ENCODE measurements at regions not wholly inside any gene's neighbourhood (a gene's known extent, or its start where the extent isn't known, plus 50 kb on each side); places are given as distances from the start of the nearest gene placed in this dataset.

DNA sequence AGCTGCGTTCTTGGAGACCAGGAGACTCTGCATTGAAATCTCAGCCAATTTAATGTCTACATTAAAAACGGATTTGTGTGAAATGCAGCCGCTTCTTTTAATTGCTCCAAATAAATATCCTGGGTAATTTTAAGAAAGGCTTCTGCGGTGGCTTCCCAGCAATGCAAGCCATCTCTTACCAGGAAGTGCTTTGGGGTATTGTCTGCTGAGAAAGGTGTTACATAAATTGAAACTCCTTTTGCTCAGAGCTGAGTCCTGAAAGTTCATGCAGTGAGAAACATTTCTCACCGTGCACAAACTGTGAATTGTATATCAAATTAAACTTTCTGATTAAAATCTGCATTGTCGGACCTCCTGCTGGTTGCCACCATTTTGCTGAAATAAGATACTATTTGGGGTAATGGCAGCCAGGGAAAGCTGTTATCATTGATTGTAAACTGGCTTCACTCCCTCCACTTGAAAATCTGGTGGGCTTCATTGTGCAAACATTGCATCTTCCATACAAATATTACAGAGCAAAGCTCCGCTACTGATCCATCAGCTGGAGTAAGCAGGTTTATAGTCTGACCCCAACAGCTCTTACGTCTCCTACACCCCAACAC is 59.5 kb downstream of the ZIC5 start:
- FAIRE-seq (no peak), DNase-seq (ENCODE audit: insufficient read length, low spot score) (no peak)

DNA sequence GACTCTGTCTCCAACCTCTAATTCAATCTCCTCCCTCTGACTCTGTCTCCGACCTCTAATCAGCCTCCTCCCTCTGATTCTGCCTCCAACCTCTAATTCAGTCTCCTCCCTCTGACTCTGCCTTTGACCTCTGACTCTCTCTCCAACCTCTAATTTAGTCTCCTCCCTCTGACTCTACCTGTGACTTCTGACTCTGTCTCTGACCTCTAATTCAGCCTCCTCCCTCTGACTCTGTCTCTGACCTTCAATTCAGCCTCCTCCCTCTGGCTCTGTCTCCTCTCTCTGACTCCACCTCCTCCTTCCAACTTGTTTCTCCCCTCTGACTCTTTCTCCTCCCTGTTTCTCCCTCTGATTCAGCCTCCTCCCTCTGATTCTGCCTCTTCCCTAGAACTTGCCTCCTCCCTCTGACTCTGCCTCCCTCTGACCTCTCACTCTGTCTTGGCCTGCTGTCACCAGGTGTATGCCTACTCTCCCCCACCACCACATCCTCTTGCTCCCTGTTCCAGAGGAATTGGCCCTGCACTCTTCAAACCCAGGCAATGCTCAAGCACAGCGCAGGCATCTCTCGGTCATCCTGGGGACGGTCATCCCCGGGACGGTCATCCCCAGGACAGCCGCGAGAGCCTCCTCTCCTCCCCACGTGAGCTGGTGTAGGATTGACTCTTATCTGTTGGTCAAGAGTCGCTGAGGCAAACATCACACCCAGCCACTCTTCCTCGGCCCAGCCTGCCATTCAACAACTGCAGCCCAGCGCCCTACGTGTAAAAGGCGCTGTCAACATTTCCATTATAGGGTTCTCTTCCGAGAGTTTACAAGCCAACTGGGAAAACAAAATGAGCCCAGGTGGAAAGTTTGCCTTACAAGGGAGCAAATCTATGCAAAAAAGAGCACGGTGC is 60.2 kb downstream of the ZIC5 start:
- FAIRE-seq, result no peak
- no peak for DNase-seq (ENCODE audit: insufficient read length, low spot score)

DNA sequence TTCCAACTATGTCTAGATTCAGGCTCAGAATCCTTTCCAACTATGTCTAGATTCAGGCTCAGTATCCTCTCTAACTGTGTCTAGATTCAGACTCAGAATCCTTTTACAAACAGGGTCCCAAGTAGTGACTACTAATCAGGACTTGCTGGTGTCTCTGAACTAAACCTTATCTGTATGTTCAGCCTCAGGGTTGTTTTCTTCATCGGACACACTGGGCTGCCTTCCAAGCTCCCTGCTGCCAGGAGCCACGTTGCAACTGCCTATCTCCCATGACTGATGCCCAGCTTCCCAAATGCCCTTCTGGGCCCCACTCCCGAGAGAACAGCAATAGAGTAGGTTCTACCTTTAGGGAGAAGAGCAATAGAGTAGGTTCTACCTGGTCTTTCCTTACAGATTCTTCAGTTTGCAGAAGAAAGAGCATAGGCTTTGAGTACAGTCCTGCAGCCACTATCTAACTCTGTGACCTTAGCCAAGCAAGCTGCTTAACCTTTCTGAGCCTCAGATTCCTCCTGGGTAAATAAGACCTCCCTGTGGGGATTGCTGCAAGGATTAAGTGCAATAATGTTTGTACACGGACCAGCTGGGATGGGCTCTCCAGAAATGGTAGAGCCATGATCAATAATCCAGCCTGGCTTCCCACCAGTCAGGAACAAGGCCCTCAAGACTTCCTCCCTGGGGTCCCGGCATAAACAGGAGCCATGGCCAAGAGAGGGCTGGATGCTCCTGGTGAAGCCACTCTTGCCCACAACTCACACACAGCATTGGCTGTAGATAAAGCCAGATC is 61.5 kb downstream of the ZIC5 start:
- FAIRE-seq (no peak), DNase-seq (ENCODE audit: insufficient read length, low spot score) (no peak)

DNA sequence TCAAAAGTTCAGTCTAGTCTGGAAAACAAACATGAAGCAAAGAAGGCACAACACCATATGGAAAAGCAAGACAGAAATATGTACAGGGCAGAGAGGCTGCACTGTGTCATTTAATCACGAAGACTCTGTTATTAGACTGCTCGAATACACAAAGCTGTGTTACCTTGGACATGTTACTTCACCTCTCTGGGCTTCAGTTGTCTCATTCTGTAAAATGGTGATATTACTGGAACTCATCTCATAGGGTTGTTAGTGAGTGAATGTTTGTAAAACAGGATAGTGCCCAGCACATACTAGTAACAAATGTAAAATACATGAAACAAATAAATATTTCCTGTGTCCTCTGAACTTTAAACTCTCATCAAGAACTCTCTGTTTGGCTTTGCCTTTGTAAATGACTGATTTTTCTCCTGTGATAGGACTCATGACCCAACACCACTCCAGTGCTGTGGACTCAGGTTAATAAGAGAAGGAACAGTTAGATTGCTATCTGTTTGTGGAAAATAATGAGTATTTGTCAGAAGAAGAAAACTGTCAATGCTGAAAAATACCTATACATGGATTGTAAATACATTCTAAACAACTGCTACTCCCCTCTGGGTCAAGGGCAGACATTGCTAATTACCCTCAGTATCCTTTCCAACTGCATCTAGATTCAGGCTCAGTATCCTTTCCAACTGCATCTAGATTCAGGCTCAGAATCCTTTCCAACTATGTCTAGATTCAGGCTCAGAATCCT is 62.3 kb downstream of the ZIC5 start:
- DNase-seq (ENCODE audit: insufficient read length, low spot score), result no peak
- FAIRE-seq, result no peak

DNA sequence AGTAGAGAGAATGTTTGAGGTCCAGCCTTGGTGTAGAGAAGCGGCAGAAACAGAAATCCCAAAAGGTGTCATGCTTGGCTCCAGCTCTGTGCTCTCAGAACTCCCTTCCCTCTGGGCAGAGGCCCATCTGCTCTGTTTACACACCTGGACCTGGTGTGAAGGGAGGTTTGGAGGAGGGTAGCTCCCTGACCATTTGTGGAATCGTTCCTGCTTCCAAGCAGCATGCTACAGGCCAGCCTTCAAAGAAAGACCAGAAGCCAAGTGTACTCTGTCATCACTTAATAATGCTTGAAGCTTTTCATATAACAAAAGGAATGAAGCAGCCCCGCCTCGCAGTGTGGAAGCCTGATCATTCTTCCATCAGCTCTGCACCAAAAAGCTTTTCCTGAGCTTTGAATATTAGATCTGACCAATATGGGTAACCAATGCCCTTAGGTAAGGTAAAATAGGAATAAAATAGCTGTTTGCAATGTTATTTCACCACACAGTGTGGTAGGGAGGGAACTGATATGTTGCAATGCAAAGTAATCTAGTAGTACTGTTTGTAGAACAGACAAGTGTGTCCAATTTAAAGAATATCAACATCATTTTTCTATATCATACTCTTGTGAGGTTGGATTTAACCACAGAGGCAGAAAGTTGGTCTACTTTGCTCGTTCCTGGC is 63.3 kb downstream of the ZIC5 start:
- DNase-seq (ENCODE audit: insufficient read length, low spot score), result no peak
- FAIRE-seq, result no peak

DNA sequence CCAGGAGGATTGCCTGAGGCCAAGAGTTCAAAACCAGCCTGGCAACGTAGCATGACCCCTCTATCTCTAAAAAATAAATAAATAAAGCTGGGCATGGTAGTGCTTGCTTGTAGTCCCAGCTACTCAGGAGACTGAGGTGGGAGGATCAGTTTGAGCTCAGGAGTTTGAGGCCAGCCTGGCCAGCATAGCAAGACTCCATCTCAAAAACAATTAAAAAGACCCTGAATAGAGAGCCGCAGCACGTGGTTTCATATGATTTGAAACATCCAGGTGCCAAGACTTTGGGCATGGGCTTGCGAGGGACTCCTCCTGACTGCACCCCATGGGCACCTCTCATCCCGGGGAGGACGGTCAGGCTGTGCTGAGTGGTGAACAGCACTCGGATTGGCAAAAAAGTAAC is 63.9 kb downstream of the ZIC5 start:
- DNase-seq (ENCODE audit: insufficient read length, low spot score) (no peak), FAIRE-seq (no peak)

DNA sequence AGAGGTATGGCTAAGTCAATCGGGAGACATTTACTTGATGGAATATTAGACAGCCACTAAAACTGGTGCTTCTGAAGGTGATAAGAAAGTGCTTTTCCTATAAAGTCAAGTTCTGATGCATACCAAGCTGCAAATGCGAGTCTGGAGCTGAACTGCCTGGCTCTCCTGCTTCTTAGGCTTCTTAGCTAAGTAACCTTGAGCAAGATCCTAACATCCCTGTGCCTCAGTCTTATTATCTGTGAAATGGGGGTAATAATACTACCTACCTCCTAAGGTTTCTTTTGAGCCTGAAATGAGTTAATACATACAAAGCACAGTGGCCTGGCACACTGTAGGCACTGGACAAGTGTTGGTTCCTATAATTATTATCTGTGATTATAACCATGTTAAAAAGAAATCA is 64.5 kb downstream of the ZIC5 start:
- FAIRE-seq (no peak), DNase-seq (ENCODE audit: insufficient read length, low spot score) (no peak)

DNA sequence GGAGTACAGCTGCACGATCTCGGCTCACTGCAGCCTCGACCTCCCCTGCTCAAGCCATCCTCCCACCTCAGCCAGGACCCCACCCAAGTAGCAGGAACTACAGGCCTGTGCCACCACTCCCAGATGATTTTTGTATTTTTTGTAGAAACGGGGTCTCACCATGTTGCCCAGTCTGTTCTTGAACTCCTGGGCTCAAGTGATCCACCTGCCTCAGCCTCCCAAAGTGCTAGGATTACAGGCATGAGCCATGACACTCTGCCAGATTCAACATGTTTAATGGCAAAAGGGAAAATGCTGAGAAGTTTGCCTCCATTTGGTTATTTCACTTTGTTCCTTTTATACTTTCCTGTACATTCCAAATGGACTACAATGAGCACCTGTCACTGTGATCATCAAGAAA is 65.8 kb downstream of the ZIC5 start:
- no peak for FAIRE-seq

DNA sequence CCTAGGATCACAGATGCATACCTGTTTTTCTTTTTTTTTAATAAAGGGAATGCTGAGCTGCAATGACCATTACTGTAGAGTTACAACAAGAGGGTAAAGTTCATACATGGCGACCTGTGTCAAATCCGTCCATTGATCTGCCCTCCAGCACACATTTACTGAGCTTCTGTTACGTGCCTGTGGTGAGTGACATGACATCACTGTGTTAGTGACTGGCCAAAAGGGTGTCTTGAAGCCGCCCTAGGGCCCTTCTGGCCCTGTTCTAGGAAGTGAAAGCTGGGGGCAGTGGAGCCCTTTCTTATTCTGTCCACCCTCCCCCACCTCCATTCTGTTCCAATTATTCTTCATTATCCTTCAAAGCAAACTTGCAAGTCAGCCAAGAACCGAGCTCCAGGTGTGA is 66.3 kb downstream of the ZIC5 start:
- DNase-seq (ENCODE audit: insufficient read length, low spot score), result no peak
- no peak for FAIRE-seq

More for the DNA sequence above, 65.8 kb downstream of the ZIC5 start:
- no peak for DNase-seq (ENCODE audit: insufficient read length, low spot score)

DNA sequence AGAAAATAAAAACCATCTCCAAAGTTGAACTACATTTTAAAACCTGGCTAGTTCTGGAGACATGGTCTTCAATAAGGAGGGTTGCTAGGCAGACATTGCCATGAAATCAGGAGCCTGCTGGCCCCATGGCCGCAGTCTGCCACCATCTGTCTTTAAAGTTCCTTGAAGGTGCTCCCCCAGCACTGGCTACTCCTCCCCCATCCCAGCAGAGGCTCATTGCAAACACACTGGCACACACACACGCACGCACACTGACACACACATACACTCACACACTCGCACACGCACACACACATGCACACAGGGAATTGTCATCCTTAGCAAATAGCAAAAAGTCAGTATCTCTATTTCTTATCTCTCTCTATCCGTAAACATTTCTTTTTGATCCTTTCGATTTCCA is 68.4 kb downstream of the ZIC5 start:
- DNase-seq (ENCODE audit: insufficient read length, low spot score) (no peak), FAIRE-seq (no peak)

DNA sequence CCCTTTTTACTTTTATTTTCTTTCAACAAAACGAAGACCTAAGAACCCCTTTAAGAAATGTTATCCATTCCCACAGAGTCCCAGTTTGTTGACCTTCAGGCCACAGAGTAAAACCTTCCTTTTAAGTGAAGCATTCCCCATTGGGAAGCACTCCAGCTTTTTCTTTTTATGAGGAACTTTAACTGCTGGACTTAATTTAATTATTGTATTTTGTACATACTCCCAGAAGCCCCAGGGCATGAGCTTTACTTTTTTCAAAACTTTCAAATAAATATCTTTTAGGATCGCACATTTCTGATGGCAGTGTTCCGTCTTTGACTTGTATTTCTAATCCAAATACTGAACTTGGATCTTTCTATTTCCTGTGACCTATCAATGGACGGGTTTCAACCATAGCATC is 68.9 kb downstream of the ZIC5 start:
- DNase-seq (ENCODE audit: insufficient read length, low spot score) (no peak), FAIRE-seq (no peak)

DNA sequence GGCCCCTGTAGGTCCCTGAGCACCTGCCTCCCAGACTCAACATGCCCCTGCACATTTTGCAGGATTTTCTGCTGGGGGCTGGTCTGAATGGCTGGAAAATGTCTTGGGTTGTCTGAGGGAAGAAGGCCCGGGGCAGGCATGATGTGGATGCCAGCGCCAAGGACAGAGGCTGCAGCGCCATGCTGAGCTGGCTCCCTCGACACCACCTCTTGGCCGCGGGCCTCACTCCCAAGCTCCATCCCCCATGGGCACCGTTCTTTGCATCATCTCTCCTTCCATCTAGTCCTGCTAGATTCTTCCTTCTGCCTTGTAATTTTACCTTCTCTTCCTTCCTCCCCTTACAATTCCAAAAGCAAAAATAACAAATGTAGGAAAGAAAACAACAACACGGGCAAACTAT is 70.6 kb downstream of the ZIC5 start:
- DNase-seq (ENCODE audit: insufficient read length, low spot score) (no peak), FAIRE-seq (no peak)

DNA sequence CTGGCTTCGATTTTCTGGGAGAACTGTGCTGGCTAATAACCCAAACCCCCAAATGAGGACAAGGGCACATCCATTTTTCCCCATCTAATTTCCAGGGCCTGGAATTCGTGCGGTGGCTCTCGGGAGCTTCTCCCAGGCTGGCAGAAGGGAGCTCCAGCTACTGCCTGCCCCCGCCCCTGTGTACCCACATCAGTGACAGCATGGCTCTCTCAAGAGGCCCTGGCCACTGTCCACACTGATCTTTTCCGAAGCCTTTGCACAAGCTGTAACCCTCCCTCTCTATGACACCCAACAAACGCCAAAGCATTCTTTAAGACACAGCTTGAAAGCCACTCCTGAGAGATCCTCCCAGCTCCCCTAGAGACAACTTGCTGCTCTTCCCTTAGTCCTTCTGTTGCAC is 73.1 kb downstream of the ZIC5 start:
- DNase-seq (ENCODE audit: insufficient read length, low spot score) (no peak), FAIRE-seq (no peak)

DNA sequence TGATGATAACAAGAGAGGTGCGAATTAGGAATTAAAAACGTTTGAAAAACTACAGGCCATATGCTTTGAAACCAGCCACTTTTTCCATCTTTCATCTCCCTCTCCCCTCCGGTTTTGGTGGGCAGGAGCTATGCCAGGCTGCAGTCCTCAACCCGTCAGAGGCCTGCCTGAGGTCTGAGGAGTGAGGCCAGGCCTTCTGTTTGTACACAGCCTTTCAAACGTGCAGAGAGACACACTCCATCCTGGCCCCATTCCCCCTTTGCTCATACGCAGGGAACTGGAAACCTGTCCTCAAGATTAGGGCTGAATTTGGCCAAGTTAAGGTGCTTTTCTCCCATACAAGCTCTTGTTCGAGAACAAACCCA is 74.5 kb downstream of the ZIC5 start:
- DNase-seq (ENCODE audit: insufficient read length, low spot score) (no peak), FAIRE-seq (no peak)

DNA sequence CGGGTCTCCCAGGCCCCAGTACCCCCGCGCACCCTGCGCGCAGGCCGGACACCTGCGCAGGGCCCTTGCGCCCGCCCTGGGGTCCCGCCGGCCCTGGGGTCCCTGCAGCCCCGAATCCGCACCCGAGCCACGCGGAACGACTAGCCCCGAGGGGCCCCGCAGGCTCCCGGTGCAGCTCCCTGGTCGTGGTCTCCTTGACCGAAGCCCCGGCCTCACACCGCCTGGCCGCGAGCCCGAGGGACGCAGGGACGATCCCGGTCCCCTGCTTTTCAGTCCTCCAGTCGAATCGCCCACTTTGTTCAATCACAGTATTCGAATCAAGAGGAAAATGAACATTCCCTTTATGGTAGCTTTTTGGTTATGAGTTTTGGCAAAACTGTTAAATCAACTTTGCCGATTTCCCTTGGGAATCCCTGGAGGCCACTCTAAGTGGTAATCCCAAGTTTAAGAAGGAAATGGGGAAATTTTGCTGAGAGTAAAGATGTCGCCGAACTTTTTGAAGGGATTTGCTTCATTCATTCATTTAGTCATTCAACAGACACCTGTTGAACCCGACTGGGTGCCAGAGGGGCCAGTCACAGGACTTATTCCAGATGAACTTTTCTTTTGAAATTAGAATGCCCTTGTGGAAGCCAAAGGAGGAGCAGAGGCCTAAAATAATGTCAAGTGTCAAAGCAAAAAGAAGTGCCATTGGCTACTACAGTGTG is 75.0 kb downstream of the ZIC5 start:
- FAIRE-seq (no peak), DNase-seq (ENCODE audit: insufficient read length, low spot score) (no peak)

DNA sequence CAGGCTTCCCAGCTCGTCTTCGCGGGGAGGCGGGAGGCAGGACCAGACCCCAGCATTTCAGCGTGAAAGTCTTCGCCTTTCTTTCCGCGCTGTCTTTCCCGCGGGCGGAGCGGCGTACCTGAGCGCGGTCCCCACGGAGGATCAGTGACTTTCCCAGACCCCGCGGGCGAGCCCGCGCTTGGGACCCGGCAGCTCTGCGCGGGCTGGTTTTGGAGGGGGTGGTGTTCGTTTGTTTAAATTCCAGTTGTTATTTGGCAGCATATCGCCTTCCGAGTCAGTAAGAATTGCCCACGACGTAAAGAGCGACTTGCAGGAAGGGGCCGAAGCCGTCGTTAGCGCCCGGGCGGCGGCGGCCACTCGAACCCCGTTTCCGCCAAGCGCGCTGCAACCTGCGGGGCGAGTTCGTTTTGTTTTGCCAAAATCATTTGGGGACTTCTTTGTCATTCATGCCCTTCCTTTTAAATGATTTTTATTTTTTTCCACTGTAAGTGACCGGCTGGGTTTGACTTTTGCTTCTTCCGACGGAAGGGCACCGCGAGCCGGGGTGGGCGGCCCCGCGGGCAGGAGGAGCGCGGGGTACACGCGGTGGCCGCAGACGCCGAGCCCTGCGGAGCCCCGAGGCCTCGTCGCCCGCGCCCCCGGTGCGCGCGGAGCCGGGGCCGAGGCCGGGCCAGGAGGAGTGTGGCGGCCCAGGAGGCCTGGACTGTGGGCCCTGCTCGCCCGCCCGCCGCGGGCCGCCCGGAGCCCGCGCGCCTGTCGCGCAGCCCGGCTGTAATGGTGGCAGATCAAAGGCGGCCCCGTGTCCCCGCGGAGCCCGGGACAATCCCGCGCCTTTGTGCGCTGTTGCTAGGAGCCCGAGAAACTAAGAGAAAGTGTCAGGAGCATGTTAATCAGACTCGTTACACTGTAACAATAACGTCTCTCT is 75.9 kb downstream of the ZIC5 start:
- no peak for DNase-seq (ENCODE audit: insufficient read length, low spot score)
- FAIRE-seq, result no peak

DNA sequence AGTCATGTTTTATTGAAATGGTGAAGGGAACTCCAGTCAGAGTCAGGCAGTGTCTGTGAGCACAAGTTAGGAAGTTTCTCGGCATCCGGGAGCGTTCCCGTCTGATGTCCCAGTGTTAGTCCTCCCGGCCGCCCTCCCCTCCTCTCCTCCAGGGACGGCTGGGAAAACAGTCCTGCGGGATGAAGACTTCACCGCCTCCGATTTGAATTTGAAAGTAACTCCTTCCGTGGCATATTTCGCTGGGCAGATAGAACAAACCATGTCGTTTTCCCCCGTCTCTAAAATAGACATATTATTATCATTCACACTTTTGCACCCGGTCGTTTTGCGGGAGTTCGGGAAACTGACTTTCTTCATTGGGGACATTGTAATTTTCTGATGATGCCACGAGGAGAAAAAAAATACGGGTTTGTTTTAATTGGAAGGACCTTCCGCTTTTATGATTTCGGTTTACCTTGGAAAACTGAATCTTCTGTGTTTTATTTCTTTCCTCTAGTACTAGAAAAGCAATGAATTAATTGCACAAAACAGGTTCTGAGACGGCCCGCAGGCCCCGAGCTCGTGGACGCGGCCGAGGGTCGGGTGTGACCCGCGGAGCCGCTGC is 76.6 kb downstream of the ZIC5 start:
- no peak for FAIRE-seq
- no peak for DNase-seq (ENCODE audit: insufficient read length, low spot score)

DNA sequence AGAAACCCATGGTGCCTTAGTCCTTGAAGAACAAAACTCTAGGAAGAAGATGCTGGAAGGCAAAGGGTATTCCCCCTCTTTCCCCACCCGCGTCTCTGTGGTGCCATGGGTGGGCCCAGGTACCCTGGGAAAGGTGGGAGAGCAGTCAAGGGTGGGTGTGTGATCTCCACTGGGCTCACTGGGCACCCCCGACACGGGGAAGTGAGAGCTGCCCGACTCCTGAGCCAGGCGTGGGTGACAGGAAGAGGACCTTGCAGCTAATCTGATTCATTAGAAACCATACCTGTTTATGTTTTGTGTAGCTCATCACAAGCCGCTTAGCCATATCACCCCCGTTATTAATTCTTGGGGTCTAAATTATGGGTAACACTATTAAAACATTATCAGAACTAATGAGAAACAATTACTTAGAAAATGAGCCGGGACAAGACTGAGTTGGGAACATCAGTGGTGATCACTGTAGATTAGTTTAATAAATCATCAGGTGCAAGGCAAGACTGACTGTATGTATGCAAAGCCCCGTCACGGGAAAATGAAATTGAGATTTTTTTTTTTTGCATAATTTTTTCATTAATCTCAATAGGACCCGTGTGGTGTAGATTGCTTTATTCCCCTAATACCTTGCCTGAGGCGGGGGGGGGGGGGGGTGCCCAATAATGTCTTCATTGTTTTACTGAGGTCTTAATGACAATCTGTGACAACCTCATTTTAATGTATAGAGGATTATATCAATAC is 77.3 kb downstream of the ZIC5 start:
- no peak for DNase-seq (ENCODE audit: insufficient read length, low spot score)
- no peak for FAIRE-seq

Data from GM19239 (cell line).